ENCODE measurements at regions not wholly inside any gene's neighbourhood (a gene's known extent, or its start where the extent isn't known, plus 50 kb on each side); places are given as distances from the start of the nearest gene placed in this dataset.

- no peak for TF ChIP-seq CTCF (IDR thresholded peaks at IDR 0.05; ENCODE audit: low read depth, low read length)
- no peak for TF ChIP-seq EZH2phosphoT487 (IDR thresholded peaks at IDR 0.05; ENCODE audit: low read depth)
Observed at GRCh38 chrX:42443267-42443666, 334.7 kb downstream of the PPP1R2C start.

Data from OCI-LY3 (cell line).